Neural progenitor cell (in vitro differentiated cells): ENCODE measurements at regions not wholly inside any gene's neighbourhood (a gene's known extent, or its start where the extent isn't known, plus 50 kb on each side); places are given as distances from the start of the nearest gene placed in this dataset.
"Not testable (repeated sequence)": the region's sequence is repeated elsewhere in the genome, so short reads cannot be mapped to it uniquely, and the experiment has no call there.

Experiments
- DNase-seq: peaks from one replicate; pipeline ENCODE4 v3.0.0-alpha.2; 2016; ENCODE audit warnings: low spot score
- H2AFZ ChIP-seq: fragments of 200-600 bp; sonication (generic); replicated peaks from 2 replicates; pipeline ENCODE4 v1.6.1; 2016; ENCODE audit warnings: antibody characterized with exemption
- H3F3A ChIP-seq: fragments of 200-600 bp; sonication (generic); 2 replicates; pipeline ENCODE4 v1.6.1; 2016; ENCODE audit warnings: antibody characterized with exemption, low read depth
- H3K27ac ChIP-seq: fragments of 200-600 bp; sonication (generic); 2 replicates; pipeline ENCODE4 v1.5.1; 2016; ENCODE audit warnings: mild to moderate bottlenecking
- H3K27me3 ChIP-seq: fragments of 200-600 bp; sonication (generic); 2 replicates; pipeline ENCODE4 v1.6.1; 2016; ENCODE audit warnings: mild to moderate bottlenecking, moderate library complexity
- H3K36me3 ChIP-seq: fragments of 200-600 bp; sonication (generic); 2 replicates; pipeline ENCODE4 v1.5.1; 2016
- H3K4me1 ChIP-seq: fragments of 200-600 bp; sonication (generic); 2 replicates; pipeline ENCODE4 v1.6.1; 2016; ENCODE audit warnings: mixed run types
- H3K4me2 ChIP-seq: fragments of 200-600 bp; sonication (generic); 2 replicates; pipeline ENCODE4 v1.6.1; 2016
- H3K4me3 ChIP-seq: fragments of 200-600 bp; sonication (generic); 2 replicates; pipeline ENCODE4 v1.5.1; 2016
- H3K79me2 ChIP-seq: fragments of 200-600 bp; sonication (generic); 2 replicates; pipeline ENCODE4 v1.6.1; 2016; ENCODE audit warnings: low read depth
- H3K9ac ChIP-seq: fragments of 200-600 bp; sonication (generic); 2 replicates; pipeline ENCODE4 v1.6.1; 2016
- H3K9me3 ChIP-seq: fragments of 200-600 bp; sonication (generic); 2 replicates; pipeline ENCODE4 v1.5.1; 2016; ENCODE audit warnings: low read depth
- H4K20me1 ChIP-seq: fragments of 200-600 bp; sonication (generic); 2 replicates; pipeline ENCODE4 v1.6.1; 2016; ENCODE audit warnings: low read depth
- H3K27ac Mint-ChIP-seq: 3 replicates; pipeline ENCODE4 v1.8.0; 2021; ENCODE audit warnings: mixed read lengths
- H3K27me3 Mint-ChIP-seq: 2 replicates; pipeline ENCODE4 v1.8.0; 2022; ENCODE audit warnings: low read depth, mild to moderate bottlenecking, inconsistent platforms, moderate library complexity, mixed read lengths; ENCODE audit not compliant: insufficient read depth
- H3K36me3 Mint-ChIP-seq: 3 replicates; pipeline ENCODE4 v1.8.0; 2021; ENCODE audit warnings: mixed read lengths
- H3K4me1 Mint-ChIP-seq: 3 replicates; pipeline ENCODE4 v1.8.0; 2021; ENCODE audit warnings: mixed read lengths
- H3K4me3 Mint-ChIP-seq: 3 replicates; pipeline ENCODE4 v1.8.0; 2021; ENCODE audit warnings: mild to moderate bottlenecking, moderate library complexity, mixed read lengths
- H3K9me3 Mint-ChIP-seq: 3 replicates; pipeline ENCODE4 v1.8.0; 2020; ENCODE audit warnings: mixed read lengths
- EZH2 ChIP-seq: fragments of 200-600 bp; sonication (generic); IDR thresholded peaks from 2 replicates; pipeline ENCODE4 v1.6.1; 2017; ENCODE audit warnings: antibody characterized with exemption, mild to moderate bottlenecking, moderate library complexity
- EZH2phosphoT487 ChIP-seq: fragments of 200-600 bp; sonication (generic); IDR thresholded peaks from 2 replicates; pipeline ENCODE4 v1.6.1; 2017; ENCODE audit warnings: antibody characterized with exemption
- TF ChIP-seq, protein P1 (sequence below): fragments of 200-600 bp; sonication (generic); IDR thresholded peaks from 2 replicates; pipeline ENCODE4 v1.5.1; 2017; ENCODE audit warnings: antibody characterized with exemption, mild to moderate bottlenecking

DNA sequence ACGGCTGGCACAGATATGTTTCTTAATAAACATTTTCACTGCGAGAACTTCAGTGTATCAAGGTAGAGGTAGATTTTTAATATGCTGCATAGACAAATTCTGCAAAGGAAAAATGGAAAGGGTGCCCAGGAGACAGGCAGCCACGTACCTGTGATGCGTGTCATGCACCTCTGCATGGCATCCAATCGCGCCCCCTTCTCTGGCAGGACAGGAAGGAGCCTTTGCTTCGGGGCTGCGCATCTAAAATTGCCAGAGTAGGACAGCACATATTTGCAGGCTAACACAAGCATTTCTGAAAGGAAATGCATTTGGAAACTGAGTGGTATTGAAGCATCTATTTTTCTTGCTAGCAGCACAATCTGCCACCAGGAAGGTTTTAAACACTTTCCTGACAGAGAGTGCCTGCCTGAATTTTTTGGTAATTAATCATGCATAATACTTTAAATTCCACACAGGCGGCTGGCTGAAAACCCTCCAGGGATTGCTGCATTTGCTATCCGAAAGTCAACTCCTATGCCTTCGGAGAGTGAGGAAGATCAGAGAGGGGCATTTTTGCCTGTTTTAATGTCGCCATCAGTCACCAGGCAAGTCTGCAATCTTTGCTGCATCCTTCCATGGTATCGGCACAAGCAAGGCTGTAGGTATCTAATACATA, 165.1 kb upstream of the ATP10A start:
- Mint-ChIP-seq H3K36me3 (no peaks in the 10 kb centered on the region), H3K4me1 (peaks cover 9% of the 10 kb centered on the region), H3K27ac (no peak overlapping the region), H3K27me3 (peaks cover 2% of the 10 kb centered on the region), H3K4me3 (no peak overlapping the region), H3K9me3 (peaks cover 2% of the 10 kb centered on the region)
- Histone ChIP-seq H3K4me3 (no peak overlapping the region), H3K27ac (no peak overlapping the region), H2AFZ (no peak overlapping the region), H3K27me3 (no peaks in the 10 kb centered on the region), H4K20me1 (no peaks in the 10 kb centered on the region), H3K36me3 (no peaks in the 10 kb centered on the region), H3K4me2 (no peak overlapping the region), H3K9me3 (no peaks in the 10 kb centered on the region), H3K4me1 (peaks cover 15% of the 10 kb centered on the region), H3K9ac (no peak overlapping the region), H3K79me2 (no peaks in the 10 kb centered on the region), H3F3A (peaks cover 5% of the 10 kb centered on the region)
- DNase-seq, result no peak
- TF ChIP-seq EZH2phosphoT487, result no peak
- no peak for TF ChIP-seq EZH2
- TF ChIP-seq, protein P1, sequence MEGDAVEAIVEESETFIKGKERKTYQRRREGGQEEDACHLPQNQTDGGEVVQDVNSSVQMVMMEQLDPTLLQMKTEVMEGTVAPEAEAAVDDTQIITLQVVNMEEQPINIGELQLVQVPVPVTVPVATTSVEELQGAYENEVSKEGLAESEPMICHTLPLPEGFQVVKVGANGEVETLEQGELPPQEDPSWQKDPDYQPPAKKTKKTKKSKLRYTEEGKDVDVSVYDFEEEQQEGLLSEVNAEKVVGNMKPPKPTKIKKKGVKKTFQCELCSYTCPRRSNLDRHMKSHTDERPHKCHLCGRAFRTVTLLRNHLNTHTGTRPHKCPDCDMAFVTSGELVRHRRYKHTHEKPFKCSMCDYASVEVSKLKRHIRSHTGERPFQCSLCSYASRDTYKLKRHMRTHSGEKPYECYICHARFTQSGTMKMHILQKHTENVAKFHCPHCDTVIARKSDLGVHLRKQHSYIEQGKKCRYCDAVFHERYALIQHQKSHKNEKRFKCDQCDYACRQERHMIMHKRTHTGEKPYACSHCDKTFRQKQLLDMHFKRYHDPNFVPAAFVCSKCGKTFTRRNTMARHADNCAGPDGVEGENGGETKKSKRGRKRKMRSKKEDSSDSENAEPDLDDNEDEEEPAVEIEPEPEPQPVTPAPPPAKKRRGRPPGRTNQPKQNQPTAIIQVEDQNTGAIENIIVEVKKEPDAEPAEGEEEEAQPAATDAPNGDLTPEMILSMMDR, result no peak

DNA sequence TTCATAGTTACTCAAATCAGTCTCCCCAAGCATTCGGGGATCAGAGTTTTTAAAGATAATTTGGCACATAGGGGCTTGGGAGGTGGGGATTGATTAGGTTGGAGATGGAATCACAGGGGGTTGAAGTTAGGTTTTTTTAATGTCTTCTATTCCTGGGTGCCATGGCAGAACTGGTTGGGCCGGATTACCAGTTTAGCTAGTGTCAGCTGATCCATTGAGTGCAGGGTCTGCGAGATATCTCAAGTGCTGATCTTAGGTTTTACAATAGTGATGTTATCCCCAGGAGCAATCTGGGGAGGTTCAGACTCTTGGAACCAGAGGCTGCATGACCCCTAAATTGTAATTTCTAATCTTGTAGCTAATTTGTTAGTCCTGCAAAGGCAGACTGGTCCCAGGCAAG, 163.5 kb upstream of the ATP10A start:
- peaks cover 15% of the 10 kb centered on the region for H3K4me1 ChIP-seq
- not testable (repeated sequence) for H3K36me3 Mint-ChIP-seq, H3K9me3 Mint-ChIP-seq, H3K27ac Mint-ChIP-seq, DNase-seq, H3F3A ChIP-seq, H3K4me3 Mint-ChIP-seq, H3K4me2 ChIP-seq, H3K9me3 ChIP-seq, H4K20me1 ChIP-seq, H3K27me3 Mint-ChIP-seq, H3K4me1 Mint-ChIP-seq, H2AFZ ChIP-seq, H3K27ac ChIP-seq, H3K4me3 ChIP-seq, H3K27me3 ChIP-seq, H3K9ac ChIP-seq, H3K36me3 ChIP-seq, H3K79me2 ChIP-seq

DNA sequence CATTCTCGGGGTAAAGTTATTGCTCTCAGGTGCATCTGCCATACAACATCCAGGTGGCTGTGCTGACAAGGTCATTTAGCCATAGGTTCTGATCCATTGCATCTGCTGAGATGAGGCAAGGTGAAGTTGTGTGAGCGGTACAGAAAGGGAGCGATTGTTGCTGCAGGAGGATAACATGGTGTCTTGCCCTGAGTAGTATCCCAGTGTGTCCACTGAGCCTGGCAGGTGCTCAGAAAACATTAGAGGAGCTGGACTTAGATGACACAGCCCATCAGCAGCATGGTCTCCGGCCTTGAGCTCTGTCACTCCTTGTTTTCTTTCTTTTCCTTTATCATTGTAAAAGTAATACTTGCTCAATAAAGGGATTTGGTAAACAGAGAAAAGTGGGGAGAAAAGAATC, 161.1 kb upstream of the ATP10A start:
- no peak for TF ChIP-seq EZH2
- TF ChIP-seq EZH2phosphoT487, result no peak
- TF ChIP-seq, protein P1, result no peak
- DNase-seq, result no peak
- Histone ChIP-seq H3K27me3 (no peaks in the 10 kb centered on the region), H3K4me1 (peaks cover 12% of the 10 kb centered on the region), H3K36me3 (no peaks in the 10 kb centered on the region), H3K4me3 (no peak overlapping the region), H3K9me3 (no peaks in the 10 kb centered on the region), H4K20me1 (no peaks in the 10 kb centered on the region), H3K27ac (no peak overlapping the region), H2AFZ (no peak overlapping the region), H3F3A (no peaks in the 10 kb centered on the region), H3K4me2 (no peak overlapping the region), H3K79me2 (no peaks in the 10 kb centered on the region), H3K9ac (no peak overlapping the region)
- Mint-ChIP-seq H3K4me3 (no peak overlapping the region), H3K27ac (no peak overlapping the region), H3K4me1 (peaks cover 6% of the 10 kb centered on the region), H3K9me3 (no peaks in the 10 kb centered on the region), H3K27me3 (peaks cover 4% of the 10 kb centered on the region), H3K36me3 (no peaks in the 10 kb centered on the region)

DNA sequence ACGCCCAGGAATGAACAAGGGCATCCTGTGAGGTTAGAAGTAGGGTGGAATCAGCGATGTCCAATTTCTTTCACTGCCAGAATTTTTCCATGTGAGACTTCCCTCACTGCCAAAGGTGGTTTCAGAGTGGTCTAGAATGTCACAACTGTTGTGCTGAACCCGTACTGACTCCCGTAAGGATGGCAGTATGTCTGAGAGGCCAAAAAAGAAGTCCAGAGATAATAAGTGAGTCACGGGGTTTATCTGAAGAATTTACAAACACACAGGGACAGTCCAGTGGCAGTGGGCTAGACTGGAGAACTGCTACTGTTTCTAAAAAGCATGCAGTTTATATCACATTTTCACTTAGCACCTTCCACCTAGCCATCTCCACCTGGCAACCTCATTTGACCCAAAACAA, 160.6 kb upstream of the ATP10A start:
- no peaks in the 10 kb centered on the region for H3K9me3 ChIP-seq
- H3K4me2 ChIP-seq, result no peak overlapping the region
- Mint-ChIP-seq H3K9me3 (no peaks in the 10 kb centered on the region), H3K4me3 (no peak overlapping the region), H3K27ac (no peak overlapping the region), H3K36me3 (no peaks in the 10 kb centered on the region), H3K4me1 (peaks cover under 1% of the 10 kb centered on the region), H3K27me3 (peaks cover 5% of the 10 kb centered on the region)
- no peak overlapping the region for H3K27ac ChIP-seq
- H3K79me2 ChIP-seq, result no peaks in the 10 kb centered on the region
- H3K9ac ChIP-seq, result no peak overlapping the region
- H3K4me1 ChIP-seq, result peaks cover 6% of the 10 kb centered on the region
- no peaks in the 10 kb centered on the region for H4K20me1 ChIP-seq
- no peaks in the 10 kb centered on the region for H3K36me3 ChIP-seq
- TF ChIP-seq EZH2, result no peak
- TF ChIP-seq EZH2phosphoT487, result no peak
- TF ChIP-seq, protein P1, result no peak
- no peak overlapping the region for H3K4me3 ChIP-seq
- H3F3A ChIP-seq, result no peaks in the 10 kb centered on the region
- no peak overlapping the region for H2AFZ ChIP-seq
- H3K27me3 ChIP-seq, result no peaks in the 10 kb centered on the region
- DNase-seq, result no peak
